Mesenteric fat pad (tissue), 1 donor: ENCODE measurements at regions not wholly inside any gene's neighbourhood (a gene's known extent, or its start where the extent isn't known, plus 50 kb on each side); places are given as distances from the start of the nearest gene placed in this dataset.
A peak's percentile ranks its signal among the peaks of the same experiment; 100 is the strongest.

Experiments
- DNase-seq: peaks from one replicate; pipeline ENCODE4 v3.0.0-alpha.2; 2020; ENCODE audit warnings: low spot score
- donor health status: DM: yes; HTN: yes; CAD: no.

- no peak for DNase-seq
Measured at GRCh38 chr2:205902041-205902899, 183.7 kb downstream of the INO80D start.

GRCh38 chr2:205901491-205901890 lies 184.5 kb downstream of the INO80D start:
- no peak for DNase-seq

- no peak for DNase-seq
Measured at GRCh38 chr2:205898744-205899143, 187.2 kb downstream of the INO80D start.

- no peak for DNase-seq
Measured at GRCh38 chr2:205895981-205896655, 189.9 kb downstream of the INO80D start.

- no peak for DNase-seq
Measured at GRCh38 chr2:205892665-205893259, 193.2 kb downstream of the INO80D start.

- no peak for DNase-seq
Measured at GRCh38 chr2:205892251-205892655, 193.7 kb downstream of the INO80D start.

- no peak for DNase-seq
Measured at GRCh38 chr2:205889114-205889513, 196.9 kb downstream of the INO80D start.

GRCh38 chr2:205887637-205888036 lies 198.3 kb downstream of the INO80D start:
- DNase-seq = no peak

- peak; percentile 93 for DNase-seq
Measured at GRCh38 chr2:205885492-205886099, 200.4 kb downstream of the INO80D start.

- DNase-seq = no peak
Measured at GRCh38 chr2:205883965-205884364, 201.7 kb downstream of the NRP2 start.

GRCh38 chr2:205882806-205883425 lies 200.6 kb downstream of the NRP2 start:
- DNase-seq = no peak

- DNase-seq = no peak
Measured at GRCh38 chr2:205880048-205880447, 197.7 kb downstream of the NRP2 start.

GRCh38 chr2:205878999-205879762 lies 196.9 kb downstream of the NRP2 start:
- DNase-seq = no peak

GRCh38 chr2:205877496-205877895 lies 195.2 kb downstream of the NRP2 start:
- DNase-seq = no peak

GRCh38 chr2:205876127-205876526 lies 193.8 kb downstream of the NRP2 start:
- no peak for DNase-seq

- no peak for DNase-seq
Measured at GRCh38 chr2:205872716-205873115, 190.4 kb downstream of the NRP2 start.

- no peak for DNase-seq
Measured at GRCh38 chr2:205869439-205869838, 187.1 kb downstream of the NRP2 start.

GRCh38 chr2:205868773-205869333 lies 186.6 kb downstream of the NRP2 start:
- no peak for DNase-seq

GRCh38 chr2:205868053-205868452 lies 185.8 kb downstream of the NRP2 start:
- no peak for DNase-seq

- DNase-seq = no peak
Measured at GRCh38 chr2:205867371-205867770, 185.1 kb downstream of the NRP2 start.
